ENCODE measurements at regions not wholly inside any gene's neighbourhood (a gene's known extent, or its start where the extent isn't known, plus 50 kb on each side); places are given as distances from the start of the nearest gene placed in this dataset.

- TF ChIP-seq CTCF (IDR thresholded peaks at IDR 0.05 in 8 of 11, conservative IDR thresholded peaks at IDR 0.05 in 3 of 11) = no peak
- TF ChIP-seq POLR2A (IDR thresholded peaks at IDR 0.05) = no peak
Measured at GRCh38 chr20:55009066-55009465, 533.7 kb downstream of the DOK5 start.

Data from spleen (tissue), 7 donors.